Stimulated activated CD8-positive, alpha-beta memory T cell treated with anti-CD3 and anti-CD28 coated beads, Interleukin-15, amount 100 ng/mL, for 4 hours (primary cell): ENCODE measurements at regions not wholly inside any gene's neighbourhood (a gene's known extent, or its start where the extent isn't known, plus 50 kb on each side); places are given as distances from the start of the nearest gene placed in this dataset.

Experiments used
- DNase-seq, 2 donors: peaks; one replicate each; pipeline ENCODE4 v3.0.0-alpha.2; 2020; ENCODE audit warnings: low read depth in 2 of 2

DNA sequence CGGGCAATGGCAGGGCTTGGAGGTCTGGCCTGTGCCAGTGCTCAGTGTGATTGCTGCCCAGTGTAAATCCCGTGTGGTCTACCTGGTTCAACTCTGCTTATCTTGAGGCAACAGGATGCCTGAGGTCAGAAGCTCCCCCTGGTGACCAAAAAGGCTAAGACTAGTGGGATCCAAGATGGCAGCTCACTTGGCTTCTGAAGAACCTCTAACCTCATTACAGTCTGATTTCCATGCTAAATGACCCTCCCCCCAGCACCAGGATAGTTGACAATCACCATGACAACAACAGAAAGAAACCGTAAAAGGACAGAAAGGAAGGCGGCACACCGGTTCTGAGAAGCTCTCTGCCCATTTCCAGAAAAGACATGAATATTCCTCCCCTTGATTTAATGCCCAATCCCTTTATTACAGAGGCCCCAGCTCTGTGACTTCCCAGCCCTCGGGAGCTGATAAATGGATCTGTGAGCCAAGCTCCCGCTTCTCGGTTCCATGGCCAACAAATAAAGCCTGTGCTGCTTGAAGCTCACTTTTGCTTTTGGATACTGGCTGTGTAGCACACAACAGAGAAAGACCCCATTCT lies 398.4 kb downstream of the CTTN start:
- no peak for DNase-seq

GRCh38 chr11:70798296-70798695 lies 400.0 kb downstream of the CTTN start:
- DNase-seq = no peak

DNA sequence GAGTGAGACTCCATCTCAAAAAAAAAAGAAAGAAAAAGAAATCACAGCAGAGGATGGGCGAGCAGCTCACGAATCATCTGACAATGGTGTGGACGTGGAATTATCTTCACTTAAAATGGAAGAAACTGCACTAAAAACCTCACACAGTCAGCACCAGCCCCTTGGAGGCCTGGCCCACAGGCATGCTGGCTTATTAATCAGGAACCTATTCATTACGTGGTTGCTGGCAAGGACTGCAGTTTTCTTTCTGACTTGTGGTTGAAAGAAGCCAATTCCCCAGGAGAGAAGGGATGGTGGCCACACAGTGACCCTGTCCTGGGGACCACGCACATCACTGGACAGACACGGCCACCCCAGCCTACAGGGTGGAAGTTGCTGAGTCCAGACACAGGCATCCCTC lies 401.1 kb downstream of the CTTN start:
- DNase-seq = no peak

GRCh38 chr11:70802185-70802584 lies 403.9 kb downstream of the CTTN start:
- DNase-seq = no peak

DNA sequence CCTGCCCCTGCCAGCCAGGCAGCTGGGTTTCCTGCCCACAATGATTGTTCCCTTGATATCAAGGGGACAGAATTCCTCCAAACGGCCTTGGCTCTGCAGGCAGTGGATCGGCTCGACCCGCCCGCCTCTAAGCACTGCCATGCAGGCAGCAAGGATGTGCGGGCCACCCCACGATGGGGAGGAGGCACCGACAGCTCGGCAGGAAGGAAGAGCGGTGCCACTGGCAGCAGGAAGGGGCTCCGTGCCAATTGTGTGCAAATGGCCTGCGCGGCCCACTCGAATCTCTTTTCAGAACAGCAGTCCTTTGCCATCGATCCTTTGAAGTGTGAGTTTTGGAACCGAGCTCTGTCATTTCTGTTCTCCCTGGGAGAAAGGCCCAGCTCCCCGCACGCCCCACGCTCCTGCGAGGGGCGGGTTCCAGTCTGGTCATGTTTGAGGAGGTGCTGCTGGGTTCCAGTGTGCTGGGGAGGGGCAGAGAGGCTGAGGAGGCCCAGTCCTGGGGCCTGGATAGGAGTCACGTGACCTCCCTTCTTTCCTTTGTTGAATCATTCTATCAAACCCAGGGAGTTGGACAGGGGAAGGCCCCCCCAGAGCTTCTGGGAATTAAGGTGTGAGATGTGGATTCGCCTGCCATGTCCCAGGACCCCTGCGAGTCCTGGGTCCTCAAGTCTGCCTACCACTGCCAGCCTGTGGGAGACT lies 406.0 kb downstream of the CTTN start:
- no peak for DNase-seq

DNA sequence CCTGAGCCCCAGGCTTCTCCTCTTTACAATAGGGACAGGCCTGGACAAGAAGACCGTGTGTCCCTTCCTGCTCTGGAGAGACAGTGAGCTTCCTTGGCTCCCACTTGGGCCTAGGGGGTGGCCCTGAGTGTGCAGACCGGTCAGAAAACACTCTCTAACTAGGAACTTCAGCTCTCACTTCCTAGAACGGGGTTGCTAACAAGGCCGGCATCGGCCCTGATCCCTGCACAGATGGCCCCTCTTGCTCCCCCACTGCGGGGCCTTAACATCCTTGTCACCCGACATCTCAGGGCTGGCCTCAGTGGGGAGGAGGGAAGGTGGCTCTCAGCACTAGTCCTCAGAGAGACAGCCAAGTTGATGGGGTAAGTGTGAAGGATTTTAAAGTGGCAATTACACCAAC lies 406.9 kb downstream of the CTTN start:
- no peak for DNase-seq

DNA sequence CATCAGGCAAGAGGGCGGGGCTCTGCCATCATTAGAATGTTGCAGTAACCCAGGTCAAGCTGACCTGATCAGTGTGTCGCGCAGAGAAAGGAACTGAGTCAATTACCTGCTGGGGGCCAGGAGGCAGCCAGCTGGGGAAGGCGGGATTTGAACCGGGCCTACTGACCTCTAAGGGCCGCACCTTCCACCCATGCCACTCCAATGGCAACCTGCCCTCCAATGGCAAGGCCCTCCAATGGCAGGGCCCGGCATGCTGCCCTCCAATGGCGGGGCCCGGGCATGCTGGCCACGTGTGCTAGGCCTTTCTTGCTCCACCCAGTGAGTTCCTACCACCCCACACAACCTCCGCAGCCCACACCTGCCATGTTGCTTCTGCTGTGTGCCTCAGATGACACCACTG lies 407.6 kb downstream of the CTTN start:
- no peak for DNase-seq

DNA sequence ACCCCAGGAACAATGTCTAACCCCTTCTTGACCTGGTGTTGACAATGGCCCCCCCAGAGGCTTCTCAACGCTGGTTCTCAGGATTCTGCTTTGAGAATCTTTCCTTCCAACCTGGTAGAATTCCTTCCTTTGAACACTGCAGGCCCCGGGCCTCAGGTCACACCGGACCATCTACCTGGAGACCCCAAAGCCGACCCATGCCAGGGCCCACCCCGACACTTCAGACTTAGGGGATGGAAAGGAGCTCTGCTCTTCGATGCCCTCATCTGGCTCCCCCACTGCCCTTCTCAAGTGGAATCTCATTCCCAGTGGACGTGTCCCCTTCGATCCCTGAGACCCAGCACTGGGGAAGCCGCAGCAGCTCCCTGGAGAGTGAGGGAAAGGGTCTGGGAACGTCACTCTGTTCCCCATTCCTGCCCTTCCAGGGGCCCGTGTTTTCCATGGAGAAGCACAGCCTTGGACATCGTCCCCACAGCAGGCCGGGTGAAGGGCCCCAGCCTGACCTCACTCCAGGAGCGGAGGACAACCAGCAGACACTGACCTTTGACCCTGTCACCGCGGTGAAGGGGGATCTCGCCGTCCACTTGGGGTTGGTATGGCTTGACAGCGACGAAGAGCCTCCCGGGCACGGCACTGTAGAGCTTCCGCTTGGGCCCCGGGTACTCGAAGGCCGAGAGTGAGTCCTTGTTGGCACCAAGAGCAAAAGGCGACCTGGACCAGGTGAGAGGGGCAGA lies 408.3 kb downstream of the CTTN start:
- no peak for DNase-seq

- no peak for DNase-seq
Observed at GRCh38 chr11:70807195-70807543, 408.8 kb downstream of the CTTN start.

DNA sequence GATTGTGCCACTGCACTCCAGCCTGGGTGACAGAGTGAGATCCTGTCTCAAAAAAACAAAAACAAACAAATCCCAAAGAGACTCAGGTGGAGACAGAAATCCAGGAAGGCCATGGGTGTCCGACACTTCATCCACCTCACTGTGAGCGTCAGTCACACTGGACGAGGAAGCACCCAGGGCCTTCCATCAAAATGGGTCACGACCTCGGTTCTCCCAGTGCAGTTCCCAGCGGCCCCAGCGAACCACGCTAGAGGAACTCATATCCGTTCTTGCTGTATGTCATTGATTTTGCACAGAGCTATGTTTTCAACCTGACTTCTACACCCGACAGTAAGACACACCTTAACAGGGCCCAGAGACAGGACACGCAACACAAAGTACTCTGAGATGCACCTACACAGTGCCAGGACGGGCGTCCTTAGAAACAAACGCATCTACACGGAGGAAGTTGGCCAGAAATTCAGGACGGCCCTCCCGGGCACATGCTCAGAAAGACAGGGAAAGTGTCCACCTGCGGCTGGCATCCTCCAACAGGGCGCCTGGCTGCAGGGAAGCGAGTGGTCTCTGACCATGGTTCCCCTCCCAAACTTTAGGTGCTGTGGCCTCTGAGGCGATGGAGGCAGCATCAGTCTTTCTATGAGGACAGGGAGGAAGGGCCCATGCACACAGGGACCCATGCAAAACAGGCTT lies 410.5 kb downstream of the CTTN start:
- DNase-seq = no peak

DNA sequence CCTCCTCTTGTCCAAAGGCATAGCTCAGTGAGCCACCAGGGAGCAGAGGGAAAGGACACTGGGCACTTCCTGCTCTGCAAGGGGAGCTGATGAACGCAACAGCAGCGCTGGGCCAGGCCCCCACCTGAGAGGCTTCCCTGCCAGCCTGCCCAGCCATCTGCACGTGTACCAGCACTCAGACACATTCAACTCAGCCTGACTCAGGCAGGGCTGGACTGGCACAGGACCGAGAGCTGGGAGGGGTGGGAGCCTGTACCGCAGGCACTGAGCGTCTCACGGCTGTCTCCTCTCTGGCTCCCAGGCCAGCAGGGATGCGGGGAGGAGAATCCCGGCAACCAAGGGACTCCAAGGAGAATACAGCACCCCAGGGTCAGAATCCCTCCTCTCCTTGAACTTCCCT lies 411.8 kb downstream of the CTTN start:
- no peak for DNase-seq

- DNase-seq = no peak
Observed at GRCh38 chr11:70810681-70811080, 412.4 kb downstream of the CTTN start.

- DNase-seq = no peak
Observed at GRCh38 chr11:70811483-70811882, 413.2 kb downstream of the CTTN start.

DNA sequence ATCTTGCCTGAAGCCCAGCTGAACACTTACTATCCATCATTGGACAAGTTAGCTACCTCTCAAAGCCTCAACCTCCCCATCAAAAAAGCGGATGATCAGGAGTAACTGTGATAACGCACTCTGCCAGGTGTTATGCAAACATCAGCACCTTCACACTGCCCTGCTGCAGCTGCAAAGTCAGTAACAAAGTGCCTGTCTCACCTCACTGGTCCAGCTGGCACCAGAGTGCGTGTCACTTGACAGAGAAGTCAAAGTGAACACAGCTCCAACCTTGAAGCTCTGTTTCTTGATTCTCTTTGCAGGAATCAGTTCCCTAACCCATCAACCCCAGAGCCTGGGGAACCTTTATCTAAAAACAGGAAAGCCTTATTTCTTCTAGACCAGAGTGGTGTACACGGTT lies 413.6 kb downstream of the CTTN start:
- no peak for DNase-seq

DNA sequence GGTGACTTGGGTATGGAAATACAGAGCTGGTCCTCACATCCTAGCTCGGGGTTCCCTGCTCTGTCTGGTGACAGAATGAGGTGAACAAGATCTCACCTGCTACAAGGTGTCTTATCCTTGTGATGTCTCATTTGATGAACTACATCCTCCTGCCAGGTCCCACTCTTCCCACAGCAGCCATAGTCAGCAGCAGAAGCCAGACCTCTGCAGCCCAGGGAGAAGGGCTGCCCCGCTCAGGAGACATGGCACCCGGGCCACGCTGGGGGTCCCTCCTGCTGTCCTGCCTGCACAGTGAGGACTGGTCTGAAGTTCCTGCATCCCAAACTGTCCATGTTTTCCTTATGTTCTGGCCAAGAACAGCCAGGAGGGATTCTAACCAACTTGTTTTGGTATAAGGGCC lies 414.1 kb downstream of the CTTN start:
- no peak for DNase-seq

- no peak for DNase-seq
Observed at GRCh38 chr11:70813651-70814050, 415.3 kb downstream of the CTTN start.

DNA sequence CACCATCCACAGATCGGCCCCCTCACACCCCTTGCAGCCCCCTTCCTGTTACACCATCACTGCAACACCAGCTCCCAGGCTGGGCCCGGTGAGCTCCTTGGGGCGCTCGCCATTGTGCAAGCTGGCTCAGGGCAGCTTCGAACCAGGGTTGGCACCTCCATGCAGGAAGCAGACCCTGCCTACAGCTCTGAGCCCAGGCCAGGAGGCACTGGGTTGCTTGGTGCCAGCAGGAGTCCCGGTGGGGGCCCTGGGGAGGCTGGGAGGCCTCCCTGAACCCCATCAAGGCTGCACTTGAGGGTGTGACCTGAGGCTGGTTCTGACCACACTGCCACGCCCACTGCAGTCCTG lies 417.1 kb downstream of the CTTN start:
- no peak for DNase-seq

- no peak for DNase-seq
Observed at GRCh38 chr11:70816156-70816678, 417.9 kb downstream of the CTTN start.

GRCh38 chr11:70818351-70818750 lies 420.0 kb downstream of the CTTN start:
- DNase-seq = no peak

GRCh38 chr11:70819022-70819421 lies 420.7 kb downstream of the CTTN start:
- DNase-seq = no peak

GRCh38 chr11:70820311-70820710 lies 422.0 kb downstream of the CTTN start:
- no peak for DNase-seq

GRCh38 chr11:70820712-70821111 lies 422.4 kb downstream of the CTTN start:
- no peak for DNase-seq

DNA sequence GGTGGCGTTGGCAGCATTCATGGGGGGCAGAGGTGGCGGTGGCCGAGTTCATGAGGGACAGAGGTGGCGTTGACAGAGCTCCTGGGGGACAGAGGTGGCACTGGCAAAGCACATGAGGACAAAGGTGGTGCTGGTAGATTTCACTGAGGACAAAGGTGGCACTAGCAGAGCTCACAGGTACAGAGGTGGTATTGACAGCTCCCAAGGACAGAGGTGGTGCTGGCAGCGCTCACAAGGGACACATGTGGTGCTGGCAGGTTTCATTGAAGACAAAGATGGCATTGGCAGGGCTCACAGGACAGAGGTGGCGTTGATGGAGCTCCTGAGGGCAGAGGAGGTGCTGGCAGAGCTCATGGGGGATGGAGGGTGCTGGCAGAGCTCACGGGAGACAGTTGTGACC lies 425.4 kb downstream of the CTTN start:
- no peak for DNase-seq
